CD4-positive, alpha-beta T cell treated with Interleukin-6 at 100 ng/mL for 8 hours (primary cell): ENCODE measurements at regions not wholly inside any gene's neighbourhood (a gene's known extent, or its start where the extent isn't known, plus 50 kb on each side); places are given as distances from the start of the nearest gene placed in this dataset.

Experiments used
- DNase-seq: peaks from one replicate; pipeline ENCODE4 v3.0.0-alpha.2; 2020; ENCODE audit warnings: mixed read lengths, low spot score

GRCh38 chr2:2717406-2717805, 386.3 kb upstream of the MYT1L start:
- no peak for DNase-seq

- no peak for DNase-seq
These were observed 385.7 kb upstream of the MYT1L start for GRCh38 chr2:2716771-2717170.

GRCh38 chr2:2715036-2715818, 384.2 kb upstream of the MYT1L start:
- DNase-seq: no peak

GRCh38 chr2:2714408-2714807, 383.3 kb upstream of the MYT1L start:
- no peak for DNase-seq

GRCh38 chr2:2709431-2709770, 378.3 kb upstream of the MYT1L start:
- no peak for DNase-seq

GRCh38 chr2:2708575-2709430, 377.7 kb upstream of the MYT1L start:
- DNase-seq: no peak

- DNase-seq: no peak
These were observed 376.3 kb upstream of the MYT1L start for GRCh38 chr2:2707206-2707991.

GRCh38 chr2:2706306-2706705, 375.2 kb upstream of the MYT1L start:
- no peak for DNase-seq

GRCh38 chr2:2705871-2706270, 374.8 kb upstream of the MYT1L start:
- no peak for DNase-seq

- no peak for DNase-seq
These were observed 373.5 kb upstream of the MYT1L start for GRCh38 chr2:2704428-2705090.

GRCh38 chr2:2703762-2704427, 372.8 kb upstream of the MYT1L start:
- no peak for DNase-seq

- no peak for DNase-seq
These were observed 372.1 kb upstream of the MYT1L start for GRCh38 chr2:2703172-2703571.

GRCh38 chr2:2702385-2702784, 371.3 kb upstream of the MYT1L start:
- DNase-seq: no peak

GRCh38 chr2:2701813-2702212, 370.7 kb upstream of the MYT1L start:
- DNase-seq: no peak

- no peak for DNase-seq
These were observed 370.2 kb upstream of the MYT1L start for GRCh38 chr2:2701176-2701781.

- no peak for DNase-seq
These were observed 368.0 kb upstream of the MYT1L start for GRCh38 chr2:2699121-2699505.

GRCh38 chr2:2698182-2699120, 367.4 kb upstream of the MYT1L start:
- DNase-seq: no peak

GRCh38 chr2:2696733-2697455, 365.8 kb upstream of the MYT1L start:
- no peak for DNase-seq

GRCh38 chr2:2696325-2696724, 365.2 kb upstream of the MYT1L start:
- no peak for DNase-seq
